ENCODE measurements at regions not wholly inside any gene's neighbourhood (a gene's known extent, or its start where the extent isn't known, plus 50 kb on each side); places are given as distances from the start of the nearest gene placed in this dataset.

DNA sequence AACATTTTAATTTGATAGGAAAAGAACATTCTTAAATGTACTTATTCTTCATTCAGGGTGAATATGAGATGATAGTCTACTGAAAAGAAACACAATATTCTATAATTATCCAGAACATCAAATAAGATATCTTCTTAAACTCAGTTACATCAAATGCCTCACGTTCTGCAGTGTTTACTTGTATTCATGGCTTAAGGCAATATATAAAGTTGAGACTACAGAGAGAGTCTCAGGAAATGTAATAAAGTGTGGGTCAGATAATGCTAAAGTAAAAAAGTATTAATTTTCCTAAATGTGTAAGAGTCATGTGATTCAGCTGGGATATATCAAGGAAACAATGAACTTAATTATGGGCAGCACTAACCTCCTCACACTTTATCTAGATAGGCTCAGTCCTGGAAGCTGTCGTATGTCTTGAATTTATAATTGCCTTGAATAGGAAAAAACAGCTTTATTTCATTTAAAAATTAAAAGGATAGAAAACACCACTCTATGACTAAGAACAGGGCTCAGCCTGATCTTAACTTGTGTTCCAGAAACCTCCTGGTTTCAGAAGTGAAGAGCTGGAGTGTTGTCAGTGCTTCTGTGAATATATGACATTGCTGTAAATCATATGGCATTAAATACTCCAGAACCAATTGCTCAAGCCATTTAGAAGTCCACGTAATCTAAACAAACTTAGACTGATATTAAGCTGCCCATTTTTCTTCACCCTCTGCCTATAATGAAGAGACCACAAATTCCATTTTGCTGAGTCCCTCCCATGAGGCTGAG is 240.2 kb downstream of the FSIP2 start:
- no peak for TF ChIP-seq BRD9 (IDR thresholded peaks at IDR 0.05; ENCODE audit: low read depth, partially characterized antibody)
- TF ChIP-seq, protein P1, sequence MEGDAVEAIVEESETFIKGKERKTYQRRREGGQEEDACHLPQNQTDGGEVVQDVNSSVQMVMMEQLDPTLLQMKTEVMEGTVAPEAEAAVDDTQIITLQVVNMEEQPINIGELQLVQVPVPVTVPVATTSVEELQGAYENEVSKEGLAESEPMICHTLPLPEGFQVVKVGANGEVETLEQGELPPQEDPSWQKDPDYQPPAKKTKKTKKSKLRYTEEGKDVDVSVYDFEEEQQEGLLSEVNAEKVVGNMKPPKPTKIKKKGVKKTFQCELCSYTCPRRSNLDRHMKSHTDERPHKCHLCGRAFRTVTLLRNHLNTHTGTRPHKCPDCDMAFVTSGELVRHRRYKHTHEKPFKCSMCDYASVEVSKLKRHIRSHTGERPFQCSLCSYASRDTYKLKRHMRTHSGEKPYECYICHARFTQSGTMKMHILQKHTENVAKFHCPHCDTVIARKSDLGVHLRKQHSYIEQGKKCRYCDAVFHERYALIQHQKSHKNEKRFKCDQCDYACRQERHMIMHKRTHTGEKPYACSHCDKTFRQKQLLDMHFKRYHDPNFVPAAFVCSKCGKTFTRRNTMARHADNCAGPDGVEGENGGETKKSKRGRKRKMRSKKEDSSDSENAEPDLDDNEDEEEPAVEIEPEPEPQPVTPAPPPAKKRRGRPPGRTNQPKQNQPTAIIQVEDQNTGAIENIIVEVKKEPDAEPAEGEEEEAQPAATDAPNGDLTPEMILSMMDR (IDR thresholded peaks at IDR 0.05 in 2 of 3, conservative IDR thresholded peaks at IDR 0.05 in 1 of 3; ENCODE audit: insufficient read depth in 2 of 3, low read depth in 1 of 3, low read length in 3 of 3): no peak
- TF ChIP-seq MBD1 (CRISPR knock-in tag; IDR thresholded peaks at IDR 0.05): no peak
- no peak for TF ChIP-seq HEY1 (CRISPR knock-in tag; IDR thresholded peaks at IDR 0.05; ENCODE audit: borderline replicate concordance)
- no peak for TF ChIP-seq CHD2 (IDR thresholded peaks at IDR 0.05; ENCODE audit: low read depth, low read length)
